Erythroblast (primary cell): ENCODE measurements at regions not wholly inside any gene's neighbourhood (a gene's known extent, or its start where the extent isn't known, plus 50 kb on each side); places are given as distances from the start of the nearest gene placed in this dataset.

ENCODE experiments used
- GATA1 ChIP-seq: IDR thresholded peaks from 2 replicates; pipeline ENCODE4 v1.6.1; 2011; ENCODE audit warnings: low read depth, mild to moderate bottlenecking, control low read depth, low read length, moderate library complexity
- POLR2A ChIP-seq: IDR thresholded peaks from 2 replicates; pipeline ENCODE4 v1.6.1; 2011; ENCODE audit warnings: mild to moderate bottlenecking, low read length

DNA sequence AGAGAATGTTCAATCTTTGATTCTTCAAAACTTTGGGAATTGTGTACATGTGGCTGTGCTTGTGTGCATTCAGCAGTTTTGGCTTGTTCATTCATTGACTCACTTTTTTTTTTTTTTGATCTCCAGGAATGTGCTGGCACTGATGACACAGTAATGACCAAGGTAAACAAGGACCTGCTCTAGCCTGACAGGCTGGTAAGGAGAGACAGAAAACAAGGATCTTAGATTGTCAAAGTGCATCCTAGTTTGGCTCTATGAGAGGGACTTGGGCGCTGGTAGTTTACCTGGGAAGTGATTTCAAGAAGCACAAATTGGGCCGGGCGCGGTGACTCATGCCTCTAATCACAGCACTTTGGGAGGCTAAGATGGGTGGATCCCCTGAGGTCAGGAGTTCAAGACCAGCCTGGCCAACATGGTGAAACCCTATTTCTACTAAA lies 233.1 kb upstream of the WSCD1 start:
- TF ChIP-seq POLR2A (no peak), GATA1 (no peak)
